ENCODE measurements at regions not wholly inside any gene's neighbourhood (a gene's known extent, or its start where the extent isn't known, plus 50 kb on each side); places are given as distances from the start of the nearest gene placed in this dataset.

- no peak overlapping the region for H3K27ac ChIP-seq
- H3K36me3 ChIP-seq: no peaks in the 10 kb centered on the region
- H3K27me3 ChIP-seq (ENCODE audit: low read depth): no peaks in the 10 kb centered on the region
- peaks cover 4% of the 10 kb centered on the region for H3K9me3 ChIP-seq
- TF ChIP-seq, protein P1, sequence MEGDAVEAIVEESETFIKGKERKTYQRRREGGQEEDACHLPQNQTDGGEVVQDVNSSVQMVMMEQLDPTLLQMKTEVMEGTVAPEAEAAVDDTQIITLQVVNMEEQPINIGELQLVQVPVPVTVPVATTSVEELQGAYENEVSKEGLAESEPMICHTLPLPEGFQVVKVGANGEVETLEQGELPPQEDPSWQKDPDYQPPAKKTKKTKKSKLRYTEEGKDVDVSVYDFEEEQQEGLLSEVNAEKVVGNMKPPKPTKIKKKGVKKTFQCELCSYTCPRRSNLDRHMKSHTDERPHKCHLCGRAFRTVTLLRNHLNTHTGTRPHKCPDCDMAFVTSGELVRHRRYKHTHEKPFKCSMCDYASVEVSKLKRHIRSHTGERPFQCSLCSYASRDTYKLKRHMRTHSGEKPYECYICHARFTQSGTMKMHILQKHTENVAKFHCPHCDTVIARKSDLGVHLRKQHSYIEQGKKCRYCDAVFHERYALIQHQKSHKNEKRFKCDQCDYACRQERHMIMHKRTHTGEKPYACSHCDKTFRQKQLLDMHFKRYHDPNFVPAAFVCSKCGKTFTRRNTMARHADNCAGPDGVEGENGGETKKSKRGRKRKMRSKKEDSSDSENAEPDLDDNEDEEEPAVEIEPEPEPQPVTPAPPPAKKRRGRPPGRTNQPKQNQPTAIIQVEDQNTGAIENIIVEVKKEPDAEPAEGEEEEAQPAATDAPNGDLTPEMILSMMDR (IDR thresholded peaks at IDR 0.05): no peak
- no peak overlapping the region for H3K4me3 ChIP-seq
- intact Hi-C loops (cut with DNase I): no loop called here
- no peaks in the 10 kb centered on the region for H3K4me1 ChIP-seq
- ATAC-seq (no peak), DNase-seq (no peak)
Measured at GRCh38 chr6:15977050-15977449, 151.8 kb upstream of the MYLIP start.

- no peaks in the 10 kb centered on the region for H3K36me3 ChIP-seq
- intact Hi-C loops (cut with DNase I): no loop called here
- ATAC-seq (no peak), DNase-seq (no peak)
- no peaks in the 10 kb centered on the region for H3K27me3 ChIP-seq (ENCODE audit: low read depth)
- no peaks in the 10 kb centered on the region for H3K4me1 ChIP-seq
- H3K27ac ChIP-seq: no peak overlapping the region
- no peak overlapping the region for H3K4me3 ChIP-seq
- peaks cover 4% of the 10 kb centered on the region for H3K9me3 ChIP-seq
- TF ChIP-seq, protein P1 (IDR thresholded peaks at IDR 0.05): no peak
Measured at GRCh38 chr6:15974817-15975216, 154.1 kb upstream of the MYLIP start.

GRCh38 chr6:15970517-15970916 is 158.4 kb upstream of the MYLIP start:
- intact Hi-C loops (cut with DNase I): no loop called here
- Histone ChIP-seq H3K4me1 (no peaks in the 10 kb centered on the region), H3K9me3 (peaks cover 4% of the 10 kb centered on the region), H3K36me3 (no peaks in the 10 kb centered on the region), H3K4me3 (no peak overlapping the region), H3K27ac (no peak overlapping the region), H3K27me3 (ENCODE audit: low read depth) (no peaks in the 10 kb centered on the region)
- TF ChIP-seq, protein P1 (IDR thresholded peaks at IDR 0.05): no peak
- ATAC-seq (no peak), DNase-seq (no peak)

DNA sequence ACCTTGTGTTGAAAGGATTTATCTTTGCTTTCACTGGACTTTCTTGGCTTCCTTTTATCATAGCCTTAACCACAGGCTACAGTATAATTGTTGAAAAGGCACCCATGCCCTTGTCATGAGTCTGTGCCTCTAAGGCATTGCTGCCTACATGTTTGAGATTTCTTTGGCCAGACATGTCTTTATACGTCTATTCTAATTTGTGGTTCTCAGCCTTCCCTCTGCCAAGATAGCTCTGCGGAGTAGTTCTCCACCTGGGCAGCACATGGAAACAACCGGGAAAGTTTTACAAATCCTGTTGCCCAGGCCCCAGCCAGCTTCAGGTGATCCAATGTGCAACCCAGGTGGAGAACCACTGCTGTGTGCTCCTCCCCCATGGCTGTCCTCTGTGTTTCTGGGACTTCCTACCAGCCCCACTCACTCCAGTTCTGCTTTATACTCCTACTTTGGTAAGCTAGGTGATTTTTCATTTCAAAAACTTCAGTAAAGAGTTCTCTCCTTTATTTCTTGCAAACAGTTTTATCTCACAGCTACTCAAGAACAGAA is 159.6 kb upstream of the MYLIP start:
- ATAC-seq (no peak), DNase-seq (no peak)
- no peaks in the 10 kb centered on the region for H3K27me3 ChIP-seq (ENCODE audit: low read depth)
- no peaks in the 10 kb centered on the region for H3K36me3 ChIP-seq
- TF ChIP-seq, protein P1 (IDR thresholded peaks at IDR 0.05): no peak
- no peak overlapping the region for H3K27ac ChIP-seq
- intact Hi-C loops (cut with DNase I): no loop called here
- no peaks in the 10 kb centered on the region for H3K4me1 ChIP-seq
- no peak overlapping the region for H3K4me3 ChIP-seq
- peaks cover 4% of the 10 kb centered on the region for H3K9me3 ChIP-seq

DNA sequence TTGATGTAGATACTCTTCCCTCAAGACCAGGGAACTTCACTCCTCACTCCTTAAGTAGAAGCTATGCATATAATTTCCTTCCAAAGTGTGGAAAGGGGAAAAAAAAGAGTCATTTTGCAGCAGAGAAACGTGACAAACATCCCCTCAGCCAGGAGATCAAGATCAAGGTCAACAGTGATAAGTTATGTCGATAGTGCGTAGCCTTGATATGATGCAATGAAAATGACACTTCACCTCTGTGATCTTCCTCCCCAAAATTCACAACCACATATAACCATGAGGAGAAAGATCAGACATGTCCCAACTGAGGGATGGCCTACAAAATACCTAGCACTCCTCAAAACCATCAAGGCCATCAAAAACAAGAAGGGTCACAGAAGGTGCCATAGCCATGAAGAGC is 160.4 kb upstream of the MYLIP start:
- Histone ChIP-seq H3K4me3 (no peak overlapping the region), H3K4me1 (no peaks in the 10 kb centered on the region), H3K36me3 (no peaks in the 10 kb centered on the region), H3K27ac (no peak overlapping the region), H3K9me3 (no peaks in the 10 kb centered on the region), H3K27me3 (ENCODE audit: low read depth) (no peaks in the 10 kb centered on the region)
- intact Hi-C loops (cut with DNase I): no loop called here
- TF ChIP-seq, protein P1 (IDR thresholded peaks at IDR 0.05): no peak
- ATAC-seq (no peak), DNase-seq (no peak)

Measured in lower lobe of right lung (tissue), 2 donors.